HG02943 (cell line): ENCODE measurements at regions not wholly inside any gene's neighbourhood (a gene's known extent, or its start where the extent isn't known, plus 50 kb on each side); places are given as distances from the start of the nearest gene placed in this dataset.
"Not testable (repeated sequence)": the region's sequence is repeated elsewhere in the genome, so short reads cannot be mapped to it uniquely, and the experiment has no call there.

Experiments used
- ATAC-seq: cut with Tn5 transposase; IDR thresholded peaks from one replicate; pipeline ENCODE4 v1.9.1; 2021; ENCODE audit warnings: mild to moderate bottlenecking, low read depth, moderate library complexity; ENCODE audit not compliant: unreplicated experiment

DNA sequence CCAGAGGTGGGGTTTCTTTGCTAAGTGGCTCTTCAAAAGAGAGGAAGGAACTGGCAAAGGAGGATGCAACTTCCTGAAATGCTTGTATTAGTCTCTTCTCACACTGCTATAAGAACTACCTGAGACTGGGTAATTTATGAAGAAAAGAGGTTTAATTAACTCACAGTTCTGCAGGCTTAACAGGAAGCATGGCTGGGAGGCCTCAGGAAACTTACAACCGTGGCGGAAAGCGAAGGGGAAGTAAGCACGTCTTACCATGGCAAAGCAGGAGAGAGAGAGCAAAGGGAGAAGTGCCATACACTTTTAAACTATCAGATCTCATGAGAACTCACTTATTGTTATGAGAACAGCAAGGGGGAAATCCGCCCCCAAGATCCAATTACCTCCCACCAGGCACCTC, 505.7 kb downstream of the ZNF674 start:
- no peak for ATAC-seq

DNA sequence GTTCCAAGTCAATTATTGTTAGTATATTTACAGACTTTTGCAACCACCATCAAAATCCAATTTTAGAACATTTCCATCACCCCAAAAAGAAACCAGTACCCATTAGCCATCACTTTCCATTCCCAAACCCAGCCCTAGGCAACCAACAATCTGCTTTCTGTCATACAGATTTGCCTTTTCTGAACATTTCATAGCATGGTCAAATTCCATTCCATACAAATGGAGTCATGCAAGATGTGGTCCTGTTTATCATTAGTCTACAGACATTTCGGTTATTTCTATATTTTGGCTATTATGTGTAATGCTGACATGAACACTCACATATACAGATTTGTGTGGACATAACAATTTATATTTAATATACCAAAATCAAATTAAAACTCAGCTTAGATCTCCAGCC, 508.7 kb downstream of the ZNF674 start:
- no peak for ATAC-seq

DNA sequence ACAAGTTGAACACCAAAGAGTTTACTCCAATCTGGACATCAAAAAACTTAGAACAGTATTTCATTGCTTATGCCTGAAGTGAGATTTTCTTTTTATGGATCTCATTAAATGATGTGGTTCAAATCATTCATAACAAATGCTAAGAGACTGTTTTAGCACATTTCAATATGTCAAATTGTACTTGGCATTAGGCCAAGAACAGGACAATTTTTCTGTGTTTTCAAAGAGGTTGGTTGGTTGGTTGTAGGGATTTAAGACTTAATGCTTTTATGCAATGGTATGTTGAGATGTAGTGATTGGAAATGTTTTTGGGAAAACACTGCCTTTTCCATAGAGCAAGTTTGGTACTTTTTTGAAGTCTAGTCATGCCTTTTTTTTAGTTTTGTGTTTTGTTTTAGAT, 510.4 kb downstream of the ZNF674 start:
- no peak for ATAC-seq

DNA sequence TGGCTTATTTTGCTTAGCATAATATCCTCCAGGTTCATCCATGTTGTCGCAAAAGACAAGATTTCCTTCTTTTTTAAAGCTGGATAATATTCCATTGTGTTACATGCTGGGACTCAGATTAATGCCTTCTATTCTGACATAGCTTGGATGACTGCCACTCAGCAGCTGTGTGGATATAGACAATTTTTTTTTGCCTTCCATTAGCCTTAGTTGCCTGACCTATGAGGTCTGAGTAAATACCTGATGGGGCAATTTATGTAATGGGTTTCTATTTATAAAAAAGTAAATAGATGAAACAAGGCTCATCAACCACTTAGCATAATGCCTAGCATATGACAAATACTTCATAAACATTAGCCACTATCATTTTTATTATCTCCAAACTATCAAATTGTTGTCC, 515.4 kb downstream of the ZNF674 start:
- no peak for ATAC-seq

DNA sequence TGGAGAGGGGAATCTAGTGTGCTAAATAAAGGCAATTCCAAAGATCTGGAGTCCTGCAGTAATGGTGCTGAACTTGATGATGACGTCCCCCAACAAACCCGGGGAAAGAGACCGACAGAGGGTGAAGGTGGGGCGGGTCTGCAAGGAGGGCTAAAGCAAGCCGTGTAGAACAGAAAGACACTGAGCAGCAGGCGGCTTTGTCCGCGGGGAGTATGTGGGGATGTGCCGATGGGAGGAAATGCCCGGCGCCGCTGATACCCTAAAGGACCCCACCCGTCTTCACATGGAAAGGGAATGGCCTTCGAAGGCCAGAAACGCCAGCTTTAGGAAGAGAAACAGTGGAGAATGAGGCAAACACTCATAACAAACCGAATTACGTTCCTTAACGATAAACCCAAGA, 528.9 kb downstream of the ZNF674 start:
- ATAC-seq, result no peak

DNA sequence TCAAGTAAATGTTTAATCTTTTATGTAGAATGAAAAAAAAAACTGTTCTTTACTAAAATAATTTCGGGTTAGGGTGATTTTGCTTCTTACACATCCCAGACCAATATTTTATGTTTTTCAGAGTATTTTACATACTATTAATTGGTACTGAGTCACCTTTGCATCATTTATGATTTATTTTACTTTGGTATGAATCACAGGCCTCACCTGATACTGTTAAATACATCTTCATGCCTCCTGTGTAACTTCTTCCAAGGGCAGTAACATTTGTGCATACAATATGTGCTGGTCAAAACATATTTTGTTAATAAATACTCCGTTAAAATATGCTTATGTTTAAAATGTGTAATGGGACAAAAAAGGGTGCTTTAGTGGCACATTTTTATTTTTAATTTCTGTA, 529.6 kb downstream of the ZNF674 start:
- ATAC-seq, result no peak

DNA sequence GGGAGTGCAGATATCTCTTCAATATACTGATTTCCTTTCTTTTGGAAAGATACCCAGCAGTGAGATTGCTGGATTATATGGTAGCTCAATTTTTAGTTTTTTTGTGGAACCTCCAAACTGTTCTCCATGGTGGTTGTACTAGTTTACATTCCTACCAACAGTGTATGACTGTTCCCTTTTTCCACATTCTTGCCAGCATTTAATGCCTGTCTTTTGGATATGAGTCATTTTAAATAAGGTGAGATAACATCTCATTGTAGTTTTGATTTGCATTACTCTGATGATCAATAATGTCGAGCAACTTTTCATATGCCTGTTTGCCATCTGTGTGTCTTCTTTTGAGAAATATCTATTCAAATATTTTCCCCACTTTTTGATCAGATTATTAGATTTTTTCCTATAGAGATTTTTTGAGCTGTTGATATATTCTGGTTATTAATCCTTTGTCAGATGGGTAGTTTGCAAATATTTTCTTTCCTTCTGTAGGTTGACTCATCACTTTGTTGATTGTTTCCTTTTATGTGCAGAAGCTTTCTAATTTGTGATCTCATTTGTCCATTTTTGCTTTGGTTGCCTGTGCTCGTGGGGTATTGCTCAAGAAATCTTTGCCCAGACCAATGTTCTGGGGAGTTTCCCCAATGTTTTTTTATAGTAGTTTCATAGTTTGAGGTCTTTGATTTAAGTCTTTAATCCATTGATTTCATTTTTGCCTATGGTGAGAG, 552.7 kb downstream of the ZNF674 start:
- ATAC-seq, result no peak

DNA sequence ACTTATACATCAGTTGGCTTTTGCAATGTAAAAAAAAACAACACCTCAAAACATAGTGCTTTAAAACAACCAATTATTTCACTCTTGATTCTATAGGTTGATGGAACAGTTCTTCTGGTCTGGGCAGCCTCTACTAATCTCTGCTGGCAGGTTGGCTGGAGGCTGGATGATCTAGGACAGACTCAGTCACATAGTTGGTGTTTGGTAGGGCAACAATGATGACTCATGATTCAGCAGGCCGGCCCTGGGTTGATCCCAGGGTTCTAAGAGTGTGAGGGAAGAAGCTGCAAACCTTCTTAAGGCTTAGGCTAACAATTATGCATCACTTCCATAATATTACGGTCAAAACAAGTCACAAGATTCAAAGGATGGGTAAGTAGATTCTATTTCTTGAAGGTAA, 558.2 kb downstream of the ZNF674 start:
- no peak for ATAC-seq

DNA sequence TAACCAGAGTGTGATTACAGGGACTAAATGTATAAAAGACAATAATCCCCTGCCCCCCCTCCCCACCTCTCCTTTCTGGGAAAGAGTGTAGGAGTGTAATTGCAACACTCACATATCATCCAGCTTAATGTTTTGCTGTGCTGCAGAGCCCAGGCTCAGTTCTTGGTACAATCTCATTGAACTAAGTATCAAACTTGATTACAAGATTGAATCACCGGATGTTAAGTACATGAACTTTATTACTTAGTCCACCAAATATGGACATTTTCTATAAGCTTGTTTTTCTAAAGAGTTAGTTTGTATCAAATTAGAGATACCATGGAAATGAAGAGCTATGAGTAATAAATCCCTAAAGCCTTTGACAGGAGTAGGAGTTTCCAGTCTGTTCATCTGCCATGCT, 559.1 kb downstream of the ZNF674 start:
- ATAC-seq, result no peak

DNA sequence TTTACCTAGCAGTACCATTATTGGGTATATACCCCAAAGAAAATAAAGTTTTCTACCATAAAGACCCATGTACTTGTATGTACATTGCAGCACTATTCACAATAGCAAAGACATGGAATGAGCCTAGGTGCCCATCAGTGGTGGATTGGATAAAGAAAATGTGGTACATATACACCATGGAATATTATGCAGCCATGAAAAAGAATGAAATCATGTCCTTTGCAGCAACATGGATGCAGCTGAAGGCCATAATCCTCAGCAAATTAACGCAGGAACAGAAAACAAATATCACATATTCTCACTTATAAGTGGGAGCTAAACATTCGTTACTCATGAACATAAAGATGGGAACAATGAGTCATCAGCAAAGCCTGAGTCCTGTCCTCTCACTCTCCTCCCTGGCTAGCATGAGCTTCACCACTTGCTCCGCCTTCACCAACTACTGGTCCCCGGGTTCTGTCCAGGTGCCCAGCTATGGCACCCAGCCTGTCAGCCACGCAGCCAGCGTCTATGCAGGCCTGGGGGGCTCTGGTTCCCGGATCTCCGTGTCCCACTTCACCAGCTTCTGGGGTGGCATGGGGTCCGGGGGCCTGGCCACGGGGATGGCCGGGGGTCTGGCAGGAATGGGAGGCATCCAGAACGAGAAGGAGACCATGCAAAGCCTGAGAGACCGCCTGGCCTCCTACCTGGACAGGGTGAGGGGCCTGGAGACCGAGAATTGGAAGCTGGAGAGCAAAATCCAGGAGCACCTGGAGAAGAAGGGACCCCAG, 562.1 kb downstream of the ZNF674 start:
- ATAC-seq, result not testable (repeated sequence)

DNA sequence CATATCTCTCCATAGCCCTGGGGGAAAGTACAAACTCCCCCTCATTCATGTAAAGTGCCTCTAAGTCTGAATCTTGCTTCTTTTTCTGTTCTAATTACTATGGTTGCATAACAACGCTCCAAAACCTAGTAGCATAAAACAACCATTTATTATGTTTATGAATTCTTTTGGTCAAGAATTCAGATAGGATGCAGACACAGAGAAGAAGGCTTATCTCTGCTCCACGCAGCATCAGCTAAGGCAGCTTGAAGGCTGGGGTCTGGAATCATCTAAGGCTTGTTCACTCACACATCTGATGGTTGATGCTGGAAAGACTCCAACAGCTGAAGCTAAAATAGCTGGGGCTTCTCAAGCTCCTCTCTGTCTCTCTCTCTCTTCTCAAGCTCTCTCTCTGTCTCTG, 564.5 kb downstream of the ZNF674 start:
- no peak for ATAC-seq

DNA sequence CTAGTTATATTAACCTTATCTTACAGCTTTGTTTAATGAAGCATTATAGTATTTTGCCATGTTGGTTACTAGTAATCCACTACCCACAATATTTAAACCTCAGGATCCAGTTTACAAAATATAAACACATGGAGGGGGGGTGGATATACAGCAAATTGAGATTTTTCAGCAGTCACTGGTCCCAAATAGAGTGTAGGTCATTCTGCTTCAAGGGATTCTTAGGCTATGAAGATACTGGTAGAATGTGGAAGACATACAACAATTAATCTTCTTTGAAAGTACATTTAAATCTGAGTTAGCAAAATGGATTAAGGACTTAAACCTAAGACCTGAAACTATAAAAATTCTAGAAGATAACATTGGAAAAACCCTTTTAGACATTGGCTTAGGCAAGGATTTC, 569.6 kb downstream of the ZNF674 start:
- ATAC-seq, result no peak

DNA sequence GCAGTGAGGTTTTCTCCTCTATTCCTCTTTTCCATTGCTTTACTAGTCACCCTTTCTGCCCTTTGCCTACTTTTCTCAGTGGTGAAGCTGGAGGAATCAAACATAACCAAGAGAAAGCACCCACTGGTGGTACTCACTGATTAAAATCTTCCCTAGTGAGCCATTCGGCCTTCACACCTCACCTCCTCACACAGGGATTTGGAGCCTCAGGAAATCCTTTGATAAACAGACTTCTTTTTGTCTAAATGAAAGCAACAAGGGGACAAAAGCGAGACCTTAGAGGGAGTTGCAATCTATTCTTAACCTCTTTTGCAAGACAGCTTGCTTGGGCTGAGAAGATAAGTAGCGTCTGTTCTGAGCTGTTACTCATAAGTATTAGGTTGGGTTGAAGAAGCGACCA, 572.6 kb downstream of the ZNF674 start:
- no peak for ATAC-seq

DNA sequence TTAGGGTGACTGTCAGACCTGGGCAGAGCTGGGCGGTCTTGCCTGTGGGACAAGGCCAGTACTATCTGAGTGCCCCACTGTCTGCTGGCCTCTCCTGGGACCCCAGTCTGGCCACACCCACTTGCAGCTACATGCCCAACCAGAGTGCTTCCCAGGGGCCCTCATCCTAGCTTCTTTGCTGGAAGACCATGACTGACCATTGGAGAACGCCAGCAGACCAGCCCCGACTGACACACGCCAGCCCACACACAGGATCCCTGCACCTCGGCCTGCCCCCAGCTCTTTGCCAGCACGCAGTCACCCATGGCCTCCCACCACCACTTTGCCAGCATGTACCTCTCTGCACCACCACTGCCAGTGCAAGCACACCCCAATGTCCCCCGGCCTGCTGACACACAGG, 585.7 kb downstream of the ZNF674 start:
- ATAC-seq, result no peak

DNA sequence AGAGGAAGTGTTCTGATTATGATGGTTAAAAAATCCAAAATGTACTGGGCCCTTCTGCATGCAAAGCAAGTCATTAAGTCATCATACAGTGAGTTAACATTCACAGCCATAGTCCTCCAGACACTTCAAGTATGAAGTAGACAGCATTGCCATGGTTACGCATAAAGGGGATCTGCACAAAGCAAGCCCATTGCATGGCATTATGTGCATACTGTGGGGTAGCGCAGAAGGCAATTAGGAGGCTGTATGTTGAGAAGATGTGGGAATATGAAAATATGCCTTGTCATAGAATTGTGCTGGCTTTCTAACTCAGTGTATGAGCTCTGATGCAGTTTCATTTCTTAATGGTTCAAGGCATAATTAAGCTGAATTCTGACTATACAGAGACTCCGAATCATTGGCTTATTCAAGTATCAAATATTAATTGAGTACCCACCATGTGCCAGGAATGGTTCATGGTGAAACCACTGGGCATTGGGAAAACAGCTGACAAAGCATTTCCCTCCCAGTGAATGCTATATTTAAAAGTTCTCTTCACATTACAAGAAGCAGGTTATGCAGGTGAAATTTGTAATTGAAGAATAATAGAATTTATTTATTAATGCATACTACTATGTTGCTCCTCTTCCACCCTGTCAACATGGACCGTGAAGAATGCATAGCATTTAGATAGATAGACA, 588.9 kb downstream of the ZNF674 start:
- no peak for ATAC-seq

DNA sequence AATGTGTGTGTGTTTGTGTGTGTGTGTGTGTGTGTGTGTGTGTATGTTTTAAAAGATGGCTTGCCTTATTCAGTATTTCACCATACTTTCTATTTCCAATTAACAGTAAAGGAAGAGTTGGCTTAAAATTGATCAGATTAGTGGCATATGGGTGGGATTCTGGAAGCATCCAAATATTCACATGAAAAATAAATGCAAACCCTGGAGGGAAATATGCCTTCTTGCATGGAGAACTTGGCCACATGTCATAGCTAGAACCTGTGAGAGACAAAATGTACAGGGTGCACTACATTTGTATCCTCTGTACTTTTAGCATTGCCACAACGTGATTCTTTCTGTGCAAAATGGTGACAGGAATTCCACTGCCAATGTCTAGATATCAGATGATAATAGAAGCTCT, 589.6 kb downstream of the ZNF674 start:
- ATAC-seq, result no peak

DNA sequence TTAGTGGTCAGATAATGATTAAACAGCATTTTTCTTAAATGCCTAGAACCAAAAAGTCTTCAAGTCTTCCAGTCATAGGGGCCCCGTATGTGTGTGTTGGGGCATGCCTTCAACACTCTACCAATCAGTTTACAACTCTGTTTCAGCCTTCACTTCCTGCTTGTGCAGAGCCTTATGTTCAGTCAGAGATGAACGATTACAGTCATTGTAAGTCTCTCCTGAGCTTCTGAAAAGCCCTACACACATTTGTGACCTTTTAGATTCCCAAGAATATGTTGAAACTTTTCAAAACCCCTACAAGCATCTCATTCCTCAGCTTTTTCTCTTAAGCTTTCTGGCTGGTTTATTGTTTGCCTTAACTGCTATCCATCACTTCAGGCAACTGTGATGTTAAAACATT, 591.2 kb downstream of the ZNF674 start:
- no peak for ATAC-seq

DNA sequence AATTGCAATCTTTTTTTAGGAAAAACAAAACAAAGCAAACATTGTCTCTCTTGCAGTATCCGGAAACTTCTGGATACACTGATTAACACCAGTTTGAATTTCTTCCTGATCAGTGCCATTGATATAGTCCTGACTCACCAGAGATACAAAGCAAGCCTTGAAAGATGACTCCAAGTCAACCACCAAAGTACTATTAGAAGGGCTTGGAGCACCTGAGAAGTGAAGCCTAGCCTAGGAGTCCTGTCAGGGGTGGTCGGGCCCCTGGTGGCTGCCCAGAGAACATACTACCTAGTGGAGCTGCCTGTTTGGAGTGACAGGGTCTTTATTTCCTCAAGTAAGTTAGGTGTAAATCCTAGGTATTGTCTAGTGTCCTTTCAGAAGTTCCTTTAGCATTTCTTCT, 593.2 kb downstream of the ZNF674 start:
- ATAC-seq, result no peak

DNA sequence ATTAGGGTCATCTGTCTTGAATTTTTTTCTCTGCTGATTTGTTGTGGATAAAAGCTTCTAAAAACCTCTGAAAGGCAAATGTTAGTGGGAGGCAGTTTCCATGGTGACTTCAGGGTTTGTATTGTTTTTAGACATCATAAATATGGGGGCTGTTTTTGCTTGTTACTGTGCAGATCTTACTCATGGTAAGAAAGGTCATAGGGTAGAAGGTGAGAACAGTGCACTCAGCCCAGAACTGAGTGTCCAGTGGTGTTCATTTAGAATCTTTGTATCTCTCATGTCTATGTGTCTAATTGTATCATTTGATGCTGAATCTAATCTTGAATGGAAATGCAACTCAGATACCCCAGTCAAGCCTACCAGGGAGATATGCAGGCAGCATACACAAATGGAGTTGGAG, 609.8 kb downstream of the ZNF674 start:
- no peak for ATAC-seq

DNA sequence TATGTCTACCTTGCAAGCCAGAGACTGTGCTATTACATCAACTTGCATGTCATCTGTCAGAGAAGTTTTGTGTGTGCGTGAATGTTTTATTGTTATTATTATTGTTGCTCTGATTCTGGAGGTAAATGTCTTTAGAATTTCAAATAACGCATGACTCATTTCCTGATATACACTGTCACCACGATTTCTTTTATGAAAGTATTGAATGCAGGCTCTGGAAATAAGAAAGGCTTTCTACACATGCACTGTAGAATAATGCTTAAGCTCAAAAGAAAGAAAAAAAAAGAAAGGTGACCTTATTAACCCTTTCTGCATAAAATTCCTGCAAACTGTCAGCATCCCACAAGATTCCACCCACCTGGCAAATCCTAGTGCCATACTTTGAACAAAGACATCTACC, 632.9 kb downstream of the ZNF674 start:
- ATAC-seq, result no peak

DNA sequence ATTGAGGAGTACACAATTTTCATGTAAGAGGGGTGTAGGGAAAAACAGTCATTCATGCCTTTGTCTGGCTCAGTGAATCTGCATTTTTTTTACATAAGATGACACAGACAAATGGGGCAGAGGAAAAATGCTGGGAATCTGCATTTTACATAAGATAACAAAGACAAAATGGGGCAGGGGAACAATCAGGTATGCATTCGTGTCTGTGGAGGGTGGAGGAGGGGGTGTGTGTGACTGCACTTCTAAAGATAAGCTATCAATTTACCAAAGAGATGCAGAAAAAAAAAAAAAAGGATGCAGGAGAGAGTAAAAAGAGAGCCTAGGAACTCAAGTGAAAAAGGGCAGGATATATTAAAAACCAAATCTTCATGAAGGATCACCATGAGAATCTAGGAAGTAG, 637.4 kb downstream of the ZNF674 start:
- no peak for ATAC-seq

DNA sequence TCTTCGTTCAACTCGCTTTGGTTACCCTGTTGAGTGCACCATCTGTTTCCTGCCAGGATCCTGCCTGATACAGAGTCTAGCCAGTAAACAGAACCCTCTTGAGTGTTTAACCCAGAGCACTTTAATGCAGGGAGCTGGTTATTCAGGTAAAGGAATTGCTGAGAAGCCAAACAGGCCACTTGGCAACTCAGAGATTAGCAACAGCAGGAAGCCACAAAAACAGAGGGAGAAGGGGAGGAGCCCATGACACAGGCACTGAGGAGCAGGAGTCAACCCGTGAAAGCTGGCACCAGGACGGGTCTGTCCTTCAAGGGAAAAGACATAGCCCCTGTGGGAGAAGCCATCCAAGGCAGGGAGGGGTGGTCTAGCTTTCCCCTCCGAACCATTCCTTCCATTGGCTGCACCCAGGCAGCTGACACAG, 641.4 kb downstream of the ZNF674 start:
- ATAC-seq, result no peak
